Stimulated activated CD4-positive, alpha-beta T cell treated with anti-CD3 and anti-CD28 coated beads, Interleukin-2, amount 100 ng/mL, for 48 hours (primary cell): ENCODE measurements at regions not wholly inside any gene's neighbourhood (a gene's known extent, or its start where the extent isn't known, plus 50 kb on each side); places are given as distances from the start of the nearest gene placed in this dataset.
A peak's percentile ranks its signal among the peaks of the same experiment; 100 is the strongest.

Experiments
- DNase-seq, 2 donors: peaks; one replicate each; pipeline ENCODE4 v3.0.0-alpha.2; 2020

DNA sequence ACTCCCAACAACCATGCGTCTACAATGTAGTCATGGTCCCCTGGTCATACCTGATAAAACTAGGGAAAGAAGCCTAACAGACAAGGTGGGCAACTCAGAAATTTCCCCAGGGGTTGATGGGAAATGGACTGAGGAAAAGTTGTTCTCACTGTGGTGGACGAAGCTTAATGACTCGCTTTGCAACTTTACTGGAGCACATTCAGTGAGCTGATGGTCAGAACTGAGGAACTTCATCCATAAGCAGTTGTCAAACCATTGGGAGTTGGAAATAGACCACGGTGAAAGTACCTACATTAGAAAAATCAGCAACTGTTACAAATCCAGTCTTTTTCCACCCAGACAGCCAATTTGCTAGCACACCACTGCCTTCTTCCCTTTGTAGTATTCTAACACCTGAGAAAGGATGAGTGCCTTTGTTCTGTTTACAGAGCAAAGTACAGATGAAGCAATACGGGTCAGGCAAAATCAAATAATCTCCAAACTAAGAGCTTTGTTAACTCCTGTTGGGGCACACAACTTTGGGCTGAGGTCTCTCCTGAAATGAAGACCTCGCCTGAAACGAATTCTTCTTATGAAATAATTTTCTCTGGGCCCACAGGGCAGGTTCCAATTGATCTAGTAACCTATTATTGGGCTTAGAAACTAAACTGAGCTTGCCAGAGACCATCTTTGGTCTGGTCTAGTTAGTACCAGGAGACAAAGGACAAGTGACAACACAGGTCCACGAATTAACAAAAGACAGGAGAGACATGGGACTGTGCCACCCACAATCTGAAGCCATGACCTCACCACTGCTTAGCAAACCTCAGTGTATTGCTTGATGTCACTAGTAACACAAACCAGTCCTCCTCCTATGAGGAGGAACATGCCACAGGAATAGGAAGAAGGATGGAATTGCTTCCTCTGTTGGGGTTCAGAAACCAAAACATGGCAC is 58.9 kb upstream of the NFKB1 start:
- DNase-seq = no peak

DNA sequence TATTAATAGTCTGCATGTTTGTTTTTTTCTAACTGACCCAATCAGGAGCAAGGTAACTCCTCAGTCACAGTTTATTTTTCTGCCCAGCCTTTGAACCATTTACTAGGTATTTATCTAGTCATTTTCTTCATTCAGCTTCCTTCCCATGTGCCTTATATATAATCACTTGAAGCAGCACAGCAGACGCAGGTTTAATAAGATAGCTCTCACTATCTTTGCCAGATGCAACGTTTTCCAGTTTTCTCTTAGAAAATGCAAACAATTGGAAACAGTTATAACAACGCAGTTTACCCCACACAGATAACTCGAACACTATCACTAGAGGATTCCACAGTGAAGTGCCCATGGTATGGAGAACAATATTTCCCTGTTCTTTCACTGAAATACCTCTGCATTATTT is 56.4 kb upstream of the NFKB1 start:
- DNase-seq = no peak

DNA sequence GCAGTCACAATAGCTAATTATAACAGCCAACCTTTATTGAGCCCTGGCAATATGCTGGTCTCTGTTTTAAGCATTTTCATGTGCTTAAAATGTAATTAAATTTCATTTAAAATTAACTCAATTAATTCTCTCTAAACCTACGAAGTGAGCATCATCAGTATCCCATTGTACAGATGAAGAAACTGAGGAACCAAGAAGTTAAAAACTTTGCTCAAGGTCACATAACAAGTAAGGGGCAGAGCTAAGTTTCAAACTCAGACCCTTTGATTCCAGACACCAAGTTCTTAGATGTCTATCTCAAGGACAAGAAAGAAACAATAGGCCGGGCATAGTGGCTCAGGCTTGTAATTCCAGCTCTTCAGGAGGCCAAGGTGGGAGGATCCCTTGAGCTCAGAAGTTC is 55.9 kb upstream of the NFKB1 start:
- no peak for DNase-seq

DNA sequence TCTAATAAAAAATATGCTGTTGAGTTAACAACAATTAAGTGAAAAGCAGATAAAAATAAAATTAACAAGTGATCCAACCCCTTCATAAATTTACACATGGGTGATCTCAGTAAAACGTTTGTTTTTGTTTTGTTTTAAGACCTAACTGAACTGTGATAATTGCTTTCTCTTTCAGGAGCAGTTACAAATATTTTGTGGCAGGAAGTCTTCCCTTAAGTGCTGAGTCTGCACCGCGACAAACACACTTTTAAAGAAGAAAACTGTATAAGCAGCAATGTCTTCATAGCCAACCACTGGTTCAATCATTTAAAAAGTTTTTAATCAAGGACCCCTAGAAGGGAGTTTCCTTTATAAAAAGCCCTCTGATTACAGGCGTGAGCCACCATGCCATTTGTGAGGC is 53.7 kb upstream of the NFKB1 start:
- DNase-seq = no peak

DNA sequence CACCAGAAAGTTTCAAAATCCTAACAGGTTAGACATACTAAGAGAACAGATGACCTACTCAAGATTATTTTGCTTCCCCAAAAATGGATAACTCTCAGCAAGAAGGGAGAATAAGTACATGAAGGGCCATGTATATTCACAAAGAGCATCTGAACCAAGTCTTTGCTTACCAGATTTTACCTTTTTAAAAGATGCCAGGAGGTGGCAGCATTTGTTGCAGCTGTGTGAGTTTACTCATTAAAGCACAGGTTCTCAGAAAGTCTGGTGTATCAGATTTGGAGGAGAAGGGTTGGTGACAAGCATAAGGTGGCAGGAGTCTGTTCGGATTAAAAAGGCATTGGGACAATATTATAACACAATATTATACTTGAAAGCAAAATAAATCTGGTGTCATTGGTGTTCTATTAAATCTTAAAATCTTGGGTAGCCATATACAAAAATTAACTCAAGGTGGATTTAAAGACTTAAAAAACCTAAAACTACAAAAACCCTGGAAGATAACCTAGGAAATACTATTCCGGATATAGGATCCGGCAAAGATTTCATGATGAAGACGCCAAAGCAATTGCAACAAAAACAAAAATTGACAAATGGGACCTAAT is 51.3 kb upstream of the NFKB1 start:
- peak; percentile 16 to 39 for DNase-seq

DNA sequence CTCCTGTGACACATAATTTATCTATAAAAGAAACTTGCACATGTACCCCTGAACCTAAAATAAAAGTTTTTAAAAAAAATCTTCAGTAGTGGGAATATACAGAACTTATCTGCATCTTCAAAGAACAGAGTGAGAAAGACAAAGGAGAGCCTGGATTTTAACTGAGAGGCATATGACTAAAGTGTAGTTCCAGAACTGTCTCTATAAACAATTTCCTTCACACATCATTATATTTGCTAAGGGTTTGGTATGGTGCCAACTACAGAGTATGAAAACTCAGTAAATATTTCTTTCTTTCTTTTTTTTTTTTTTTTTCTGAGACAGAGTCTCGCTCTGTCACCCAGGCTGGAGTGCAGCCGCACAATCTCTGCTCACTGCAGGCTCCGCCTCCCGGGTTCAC is 49.9 kb upstream of the NFKB1 start:
- DNase-seq = no peak
